Parathyroid adenoma (tissue), 2 donors: ENCODE measurements at regions not wholly inside any gene's neighbourhood (a gene's known extent, or its start where the extent isn't known, plus 50 kb on each side); places are given as distances from the start of the nearest gene placed in this dataset.

ENCODE experiments used
- H2AFZ ChIP-seq: fragments of 300-600 bp; sonication (generic); one replicate; pipeline ENCODE4 v1.7.0; 2017; ENCODE audit warnings: antibody characterized with exemption, mild to moderate bottlenecking
- H3K27ac ChIP-seq: fragments of 300-600 bp; sonication (generic); one replicate; pipeline ENCODE4 v1.7.0; 2017
- H3K27me3 ChIP-seq: fragments of 300-600 bp; sonication (generic); one replicate; pipeline ENCODE4 v1.7.0; 2017; ENCODE audit warnings: low read length; ENCODE audit not compliant: control insufficient read depth, insufficient read depth
- H3K36me3 ChIP-seq: fragments of 300-600 bp; sonication (generic); one replicate; pipeline ENCODE4 v1.7.0; 2017; ENCODE audit warnings: low read length; ENCODE audit not compliant: control insufficient read depth, insufficient read depth
- H3K4me1 ChIP-seq: fragments of 300-600 bp; sonication (generic); one replicate; pipeline ENCODE4 v1.7.0; 2017; ENCODE audit warnings: control low read depth
- H3K4me2 ChIP-seq: fragments of 300-600 bp; sonication (generic); one replicate; pipeline ENCODE4 v1.7.0; 2017; ENCODE audit warnings: low read length
- H3K4me3 ChIP-seq: fragments of 300-600 bp; sonication (generic); one replicate; pipeline ENCODE4 v1.7.0; 2017; ENCODE audit warnings: low read depth, low read length
- H3K79me2 ChIP-seq: fragments of 300-600 bp; sonication (generic); one replicate; pipeline ENCODE4 v1.7.0; 2017; ENCODE audit warnings: control low read depth
- H3K9ac ChIP-seq: fragments of 300-600 bp; sonication (generic); one replicate; pipeline ENCODE4 v1.7.0; 2017; ENCODE audit warnings: mild to moderate bottlenecking
- H3K9me3 ChIP-seq: fragments of 300-600 bp; sonication (generic); one replicate; pipeline ENCODE4 v1.7.0; 2017; ENCODE audit warnings: low read length; ENCODE audit not compliant: control insufficient read depth
- CTCF ChIP-seq: fragments of 300-600 bp; sonication (generic); IDR thresholded peaks from one replicate; pipeline ENCODE4 v1.7.0; 2017; ENCODE audit warnings: antibody characterized with exemption, mild to moderate bottlenecking
- donor health status: primary hyperparathyroidism.

GRCh38 chr19:31979949-31980670, 365.3 kb upstream of the ZNF507 start:
- no peak overlapping the region for H3K4me2 ChIP-seq
- H3K36me3 ChIP-seq: no peaks in the 10 kb centered on the region
- H3K27me3 ChIP-seq: no peaks in the 10 kb centered on the region
- H3K4me1 ChIP-seq: no peaks in the 10 kb centered on the region
- no peak overlapping the region for H2AFZ ChIP-seq
- no peak overlapping the region for H3K27ac ChIP-seq
- H3K9me3 ChIP-seq: no peaks in the 10 kb centered on the region
- no peak overlapping the region for H3K9ac ChIP-seq
- TF ChIP-seq CTCF: no peak
- no peaks in the 10 kb centered on the region for H3K79me2 ChIP-seq
- no peak overlapping the region for H3K4me3 ChIP-seq

GRCh38 chr19:31980796-31981195, 364.6 kb upstream of the ZNF507 start:
- no peaks in the 10 kb centered on the region for H3K9me3 ChIP-seq
- no peak overlapping the region for H2AFZ ChIP-seq
- no peaks in the 10 kb centered on the region for H3K27me3 ChIP-seq
- no peak for TF ChIP-seq CTCF
- H3K9ac ChIP-seq: no peak overlapping the region
- H3K27ac ChIP-seq: no peak overlapping the region
- H3K4me3 ChIP-seq: no peak overlapping the region
- no peak overlapping the region for H3K4me2 ChIP-seq
- H3K79me2 ChIP-seq: no peaks in the 10 kb centered on the region
- H3K4me1 ChIP-seq: no peaks in the 10 kb centered on the region
- no peaks in the 10 kb centered on the region for H3K36me3 ChIP-seq

GRCh38 chr19:31981545-31981944, 363.9 kb upstream of the ZNF507 start:
- Histone ChIP-seq H3K4me1 (no peaks in the 10 kb centered on the region), H3K36me3 (no peaks in the 10 kb centered on the region), H2AFZ (no peak overlapping the region), H3K4me3 (no peak overlapping the region), H3K27me3 (no peaks in the 10 kb centered on the region), H3K9ac (no peak overlapping the region), H3K9me3 (no peaks in the 10 kb centered on the region), H3K27ac (no peak overlapping the region), H3K79me2 (no peaks in the 10 kb centered on the region), H3K4me2 (no peak overlapping the region)
- TF ChIP-seq CTCF: no peak

GRCh38 chr19:31983647-31984046, 361.8 kb upstream of the ZNF507 start:
- H3K79me2 ChIP-seq: no peaks in the 10 kb centered on the region
- no peak for TF ChIP-seq CTCF
- H3K4me2 ChIP-seq: no peak overlapping the region
- no peak overlapping the region for H3K4me3 ChIP-seq
- no peak overlapping the region for H3K27ac ChIP-seq
- no peak overlapping the region for H2AFZ ChIP-seq
- H3K36me3 ChIP-seq: no peaks in the 10 kb centered on the region
- no peak overlapping the region for H3K9ac ChIP-seq
- no peaks in the 10 kb centered on the region for H3K9me3 ChIP-seq
- no peaks in the 10 kb centered on the region for H3K4me1 ChIP-seq
- no peaks in the 10 kb centered on the region for H3K27me3 ChIP-seq

GRCh38 chr19:31985001-31985605, 360.3 kb upstream of the ZNF507 start:
- Histone ChIP-seq H3K27ac (no peak overlapping the region), H3K4me1 (no peaks in the 10 kb centered on the region), H2AFZ (no peak overlapping the region), H3K9me3 (no peaks in the 10 kb centered on the region), H3K79me2 (no peaks in the 10 kb centered on the region), H3K36me3 (no peaks in the 10 kb centered on the region), H3K4me2 (no peak overlapping the region), H3K9ac (no peak overlapping the region), H3K27me3 (no peaks in the 10 kb centered on the region), H3K4me3 (no peak overlapping the region)
- no peak for TF ChIP-seq CTCF
